ENCODE measurements at regions not wholly inside any gene's neighbourhood (a gene's known extent, or its start where the extent isn't known, plus 50 kb on each side); places are given as distances from the start of the nearest gene placed in this dataset.

GRCh38 chr22:48112687-48113521, 1350.5 kb downstream of the TBC1D22A start:
- Mint-ChIP-seq H3K4me3 (no peak overlapping the region), H3K36me3 (ENCODE audit: low read depth) (peaks cover 7% of the 10 kb centered on the region; the same call in 2 of the 3 replicates), H3K4me1 (peaks cover 8% of the 10 kb centered on the region), H3K27ac (no peak overlapping the region), H3K27me3 (ENCODE audit: insufficient read depth, low read depth, poor library complexity) (peaks cover 4% of the 10 kb centered on the region), H3K9me3 (peaks cover 23% of the 10 kb centered on the region)
- no peak overlapping the region for H2AFZ ChIP-seq
- DNase-seq (ENCODE audit: low spot score) (no peak), ATAC-seq (no peak)
- H3K4me2 ChIP-seq: no peak overlapping the region
- H3K27ac ChIP-seq (ENCODE audit: low read depth): no peak overlapping the region
- H3K9me2 ChIP-seq (ENCODE audit: insufficient read depth): no peaks in the 10 kb centered on the region
- no peaks in the 10 kb centered on the region for H3K27me3 ChIP-seq (ENCODE audit: insufficient read depth)
- no peaks in the 10 kb centered on the region for H3K79me2 ChIP-seq (replicated peaks; ENCODE audit: insufficient read depth)
- H4K20me1 ChIP-seq (replicated peaks; ENCODE audit: insufficient read depth): no peaks in the 10 kb centered on the region
- TF ChIP-seq JUNB (IDR thresholded peaks at IDR 0.05; ENCODE audit: unreplicated experiment): no peak
- TF ChIP-seq ZNF331 (CRISPR knock-in tag; IDR thresholded peaks at IDR 0.05; ENCODE audit: low read depth): no peak
- no peak for TF ChIP-seq REST (IDR thresholded peaks at IDR 0.05; ENCODE audit: unreplicated experiment)
- no peak for TF ChIP-seq NANOG (IDR thresholded peaks at IDR 0.05; ENCODE audit: borderline replicate concordance)
- TF ChIP-seq CTCF (conservative IDR thresholded peaks at IDR 0.05; ENCODE audit: low read depth in 2 of 2): no peak
- no peak for TF ChIP-seq CREB1 (CRISPR knock-in tag; IDR thresholded peaks at IDR 0.05; ENCODE audit: low read depth)
- no peak for TF ChIP-seq EZH2 (IDR thresholded peaks at IDR 0.05; ENCODE audit: low read depth, unreplicated experiment)
- no peak for TF ChIP-seq EZH2phosphoT487 (IDR thresholded peaks at IDR 0.05; ENCODE audit: unreplicated experiment)
- TF ChIP-seq POLR2AphosphoS5 (IDR thresholded peaks at IDR 0.05; ENCODE audit: low read depth): no peak
- TF ChIP-seq STAT1 (IDR thresholded peaks at IDR 0.05; ENCODE audit: unreplicated experiment): no peak
- no peak for TF ChIP-seq ZNF462 (CRISPR knock-in tag; IDR thresholded peaks at IDR 0.05)
- TF ChIP-seq ETS1 (IDR thresholded peaks at IDR 0.05): no peak
- TF ChIP-seq ZNF114 (CRISPR knock-in tag; IDR thresholded peaks at IDR 0.05): no peak
- H3K4me1 ChIP-seq (ENCODE audit: insufficient read depth): no peaks in the 10 kb centered on the region
- no peak overlapping the region for H3K4me3 ChIP-seq
- no peaks in the 10 kb centered on the region for H3K36me3 ChIP-seq (ENCODE audit: insufficient read depth)
- H3F3A ChIP-seq (replicated peaks; ENCODE audit: low read depth): no peaks in the 10 kb centered on the region

Measured in GM23338 (cell line).